ENCODE measurements at regions not wholly inside any gene's neighbourhood (a gene's known extent, or its start where the extent isn't known, plus 50 kb on each side); places are given as distances from the start of the nearest gene placed in this dataset.
"Not testable (repeated sequence)": the region's sequence is repeated elsewhere in the genome, so short reads cannot be mapped to it uniquely, and the experiment has no call there.

DNA sequence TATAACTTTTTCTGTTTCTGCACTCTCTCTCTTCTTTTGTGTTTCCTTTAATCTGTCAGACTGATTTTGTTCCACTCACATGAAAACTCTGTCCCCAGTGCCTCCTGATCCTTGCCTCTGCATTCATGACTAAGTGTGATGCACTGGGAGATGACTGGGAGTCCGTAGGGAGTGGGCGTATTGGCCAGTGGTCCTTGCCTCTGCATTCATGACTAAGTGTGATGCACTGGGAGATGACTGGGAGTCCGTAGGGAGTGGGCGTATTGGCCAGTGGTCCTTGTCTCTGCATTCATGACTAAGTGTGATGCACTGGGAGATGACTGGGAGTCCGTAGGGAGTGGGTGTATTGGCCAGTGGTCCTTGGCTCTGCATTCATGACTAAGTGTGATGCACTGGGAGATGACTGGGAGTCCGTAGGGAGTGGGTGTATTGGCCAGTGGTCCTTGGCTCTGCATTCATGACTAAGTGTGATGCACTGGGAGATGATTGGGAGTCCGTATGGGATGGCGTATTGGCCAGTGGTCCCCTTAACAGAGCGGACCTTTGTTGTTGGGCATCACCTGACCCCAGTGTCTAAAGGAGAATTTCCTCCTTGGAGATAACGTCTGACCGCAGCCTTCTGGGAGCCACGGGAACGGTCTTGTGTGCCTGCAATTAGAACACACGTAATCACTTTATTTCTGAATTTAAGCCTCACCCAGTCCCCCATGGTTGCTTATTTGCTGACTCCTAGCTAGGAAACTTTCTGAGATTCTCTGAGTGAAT, 266.0 kb downstream of the TRIML1 start:
- TF ChIP-seq POLR2A, CTCF (IDR thresholded peaks at IDR 0.05): not testable (repeated sequence)

All from lower leg skin (tissue), 3 donors.